ENCODE measurements at regions not wholly inside any gene's neighbourhood (a gene's known extent, or its start where the extent isn't known, plus 50 kb on each side); places are given as distances from the start of the nearest gene placed in this dataset.

DNA sequence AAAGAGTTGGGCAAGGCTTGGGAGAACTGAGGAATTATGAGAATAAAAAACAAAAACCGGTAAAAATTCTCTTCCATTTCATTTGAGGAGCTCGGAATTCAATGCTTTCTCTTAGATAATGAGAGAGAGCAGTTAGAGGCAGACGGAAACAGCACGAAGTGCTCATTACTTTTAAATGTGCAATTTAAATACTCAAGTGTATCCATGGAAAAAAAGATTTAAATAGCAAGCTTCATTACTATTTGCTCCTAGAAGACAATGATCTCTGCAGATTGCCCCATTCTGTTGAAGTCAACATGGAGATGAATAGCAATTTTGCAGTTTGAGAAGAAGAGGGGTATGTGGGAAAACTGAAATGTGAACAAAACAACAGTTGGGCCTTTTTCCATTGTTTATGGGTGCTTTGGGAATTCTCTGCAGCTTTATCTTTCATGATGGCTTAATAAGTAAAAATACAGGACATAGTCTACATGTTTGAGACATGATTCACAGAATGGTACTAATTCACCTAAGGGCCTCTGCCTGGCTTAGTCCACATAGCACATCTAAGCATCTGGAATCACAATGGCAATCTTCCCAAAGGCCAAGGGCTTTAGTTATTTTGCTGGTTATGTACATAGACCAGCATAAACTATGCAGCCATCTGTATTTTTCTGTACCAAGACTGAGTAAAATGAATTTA, 512.7 kb upstream of the FAT1 start:
- no peaks in the 10 kb centered on the region for H3K36me3 Mint-ChIP-seq (ENCODE audit: low read depth)
- H3K4me3 Mint-ChIP-seq: no peak overlapping the region
- H3K27me3 Mint-ChIP-seq: no peaks in the 10 kb centered on the region
- no peaks in the 10 kb centered on the region for H3K9me3 Mint-ChIP-seq
- H3K27ac Mint-ChIP-seq: no peak overlapping the region
- H3K4me1 Mint-ChIP-seq (ENCODE audit: low read depth): no peaks in the 10 kb centered on the region

GRCh38 chr4:187238646-187239045, 515.0 kb upstream of the FAT1 start:
- Mint-ChIP-seq H3K4me3 (no peak overlapping the region), H3K4me1 (ENCODE audit: low read depth) (no peaks in the 10 kb centered on the region), H3K27me3 (no peaks in the 10 kb centered on the region), H3K36me3 (ENCODE audit: low read depth) (no peaks in the 10 kb centered on the region), H3K27ac (no peak overlapping the region), H3K9me3 (peaks cover 12% of the 10 kb centered on the region)

- Mint-ChIP-seq H3K36me3 (ENCODE audit: low read depth) (no peaks in the 10 kb centered on the region), H3K4me1 (ENCODE audit: low read depth) (no peaks in the 10 kb centered on the region), H3K9me3 (peaks cover 24% of the 10 kb centered on the region), H3K27ac (no peak overlapping the region), H3K27me3 (no peaks in the 10 kb centered on the region), H3K4me3 (no peak overlapping the region)
These were observed 528.2 kb upstream of the FAT1 start for GRCh38 chr4:187251896-187252295.

GRCh38 chr4:187256897-187257296, 533.2 kb upstream of the FAT1 start:
- peaks cover 17% of the 10 kb centered on the region for H3K9me3 Mint-ChIP-seq
- H3K27ac Mint-ChIP-seq: no peak overlapping the region
- H3K4me1 Mint-ChIP-seq (ENCODE audit: low read depth): no peaks in the 10 kb centered on the region
- H3K27me3 Mint-ChIP-seq: no peaks in the 10 kb centered on the region
- no peaks in the 10 kb centered on the region for H3K36me3 Mint-ChIP-seq (ENCODE audit: low read depth)
- H3K4me3 Mint-ChIP-seq: no peak overlapping the region

- Mint-ChIP-seq H3K36me3 (ENCODE audit: low read depth) (no peaks in the 10 kb centered on the region), H3K27ac (no peak overlapping the region), H3K27me3 (no peaks in the 10 kb centered on the region), H3K9me3 (peaks cover 8% of the 10 kb centered on the region), H3K4me1 (ENCODE audit: low read depth) (no peaks in the 10 kb centered on the region), H3K4me3 (no peak overlapping the region)
These were observed 535.2 kb upstream of the FAT1 start for GRCh38 chr4:187258651-187259401.

DNA sequence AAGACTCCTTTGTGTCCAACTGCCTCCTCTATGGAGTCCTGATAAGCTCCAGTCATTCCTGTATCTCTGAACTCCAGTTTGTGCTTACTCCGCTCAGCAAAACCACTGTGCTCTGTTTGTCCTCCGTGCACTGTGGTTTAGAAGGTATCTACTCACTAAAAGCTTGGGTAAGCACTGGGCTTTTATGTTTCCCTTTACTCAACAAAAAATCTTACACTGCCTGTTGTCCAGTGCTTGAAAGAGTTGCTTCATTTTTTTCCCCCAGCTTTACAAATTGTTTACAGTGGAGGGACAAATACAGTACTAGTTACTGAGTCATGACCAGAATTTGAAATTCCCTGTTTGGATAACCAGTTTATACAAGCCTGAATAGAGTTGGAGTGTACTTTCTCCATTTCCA, 545.3 kb upstream of the FAT1 start:
- Mint-ChIP-seq H3K9me3 (peaks cover 11% of the 10 kb centered on the region), H3K27ac (no peak overlapping the region), H3K27me3 (no peaks in the 10 kb centered on the region), H3K4me1 (ENCODE audit: low read depth) (no peaks in the 10 kb centered on the region), H3K36me3 (ENCODE audit: low read depth) (no peaks in the 10 kb centered on the region), H3K4me3 (no peak overlapping the region)

DNA sequence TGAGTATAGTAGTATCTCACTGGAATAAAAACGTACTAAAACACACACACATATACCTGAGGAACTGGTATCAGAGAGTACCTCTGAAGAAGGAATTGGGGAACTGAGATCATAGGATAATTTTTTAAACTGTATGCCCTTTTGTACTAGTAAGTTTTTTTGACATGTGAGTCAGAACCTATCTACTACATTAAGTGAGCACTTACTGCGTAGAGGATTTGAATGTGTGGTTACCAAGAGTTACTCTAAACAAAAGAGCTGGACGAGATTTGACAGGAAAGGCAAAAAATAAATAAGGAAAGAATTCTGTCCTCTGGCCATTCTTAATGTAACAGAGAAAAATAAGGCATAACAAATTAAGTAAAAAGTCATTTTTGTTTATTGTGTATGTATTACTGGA, 546.5 kb upstream of the FAT1 start:
- Mint-ChIP-seq H3K27ac (no peak overlapping the region), H3K4me1 (ENCODE audit: low read depth) (no peaks in the 10 kb centered on the region), H3K36me3 (ENCODE audit: low read depth) (no peaks in the 10 kb centered on the region), H3K9me3 (peaks cover 4% of the 10 kb centered on the region), H3K27me3 (no peaks in the 10 kb centered on the region), H3K4me3 (no peak overlapping the region)

DNA sequence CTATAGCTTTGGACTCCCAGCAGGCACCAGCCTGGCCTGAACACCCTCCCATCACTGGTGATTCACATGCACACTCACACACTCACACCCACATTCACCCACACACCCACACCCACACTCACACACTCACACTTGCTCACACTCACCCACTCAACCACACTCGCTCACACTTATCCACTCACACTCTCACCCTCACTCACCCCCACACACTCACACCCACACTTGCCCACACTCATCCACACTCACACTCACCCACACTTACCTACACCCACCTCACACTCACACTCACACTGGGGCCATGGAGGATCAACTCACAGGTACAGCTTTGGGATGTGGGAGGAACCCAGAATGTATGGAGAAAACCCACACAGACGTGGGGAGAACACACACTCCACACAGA, 548.2 kb upstream of the FAT1 start:
- Mint-ChIP-seq H3K36me3 (ENCODE audit: low read depth) (no peaks in the 10 kb centered on the region), H3K4me3 (no peak overlapping the region), H3K27me3 (no peaks in the 10 kb centered on the region), H3K4me1 (ENCODE audit: low read depth) (no peaks in the 10 kb centered on the region), H3K9me3 (peaks cover 4% of the 10 kb centered on the region), H3K27ac (no peak overlapping the region)

- Mint-ChIP-seq H3K27ac (no peak overlapping the region), H3K9me3 (peaks cover under 1% of the 10 kb centered on the region), H3K4me3 (no peak overlapping the region), H3K4me1 (ENCODE audit: low read depth) (no peaks in the 10 kb centered on the region), H3K36me3 (ENCODE audit: low read depth) (no peaks in the 10 kb centered on the region), H3K27me3 (no peaks in the 10 kb centered on the region)
These were observed 550.5 kb upstream of the FAT1 start for GRCh38 chr4:187274153-187274552.

- Mint-ChIP-seq H3K4me3 (no peak overlapping the region), H3K27ac (no peak overlapping the region), H3K27me3 (no peaks in the 10 kb centered on the region), H3K9me3 (peaks cover 5% of the 10 kb centered on the region), H3K36me3 (ENCODE audit: low read depth) (no peaks in the 10 kb centered on the region), H3K4me1 (ENCODE audit: low read depth) (no peaks in the 10 kb centered on the region)
These were observed 553.2 kb upstream of the FAT1 start for GRCh38 chr4:187276736-187277408.

DNA sequence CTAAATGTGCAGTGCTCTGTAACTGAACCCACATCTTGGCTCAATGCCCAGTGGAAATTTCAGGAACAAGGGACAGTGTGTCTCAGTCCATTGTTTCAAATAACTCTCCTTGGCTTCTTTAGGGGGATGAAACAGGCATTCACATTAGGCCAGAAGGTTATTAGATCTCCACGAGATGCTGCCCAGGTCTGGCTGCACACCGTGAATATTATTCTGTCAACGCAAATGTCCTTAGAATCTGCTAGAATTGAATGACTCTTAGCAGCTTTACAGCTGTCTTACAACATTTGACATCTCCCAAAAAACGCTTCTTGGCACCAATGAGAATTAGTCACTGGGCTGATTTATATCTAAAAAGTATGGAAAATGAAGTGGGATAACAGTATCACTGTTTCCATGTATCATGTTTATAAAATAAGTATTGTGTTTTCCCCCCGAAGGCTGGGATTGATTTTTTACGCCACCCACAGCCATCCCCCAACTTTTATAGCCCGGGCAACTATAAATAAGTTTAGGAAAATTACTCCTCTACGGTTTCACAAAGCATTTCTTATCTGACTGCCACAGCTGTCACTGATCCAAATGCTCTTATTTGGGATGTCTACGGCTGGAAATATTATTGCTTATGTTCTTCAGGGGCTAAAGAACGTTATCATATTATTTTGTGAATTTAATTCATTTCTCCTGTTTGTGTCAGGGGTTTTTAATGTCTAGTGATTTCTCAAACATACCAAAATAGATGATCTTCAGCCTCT, 559.7 kb upstream of the FAT1 start:
- Mint-ChIP-seq H3K36me3 (ENCODE audit: low read depth) (no peaks in the 10 kb centered on the region), H3K4me1 (ENCODE audit: low read depth) (no peaks in the 10 kb centered on the region), H3K4me3 (no peak overlapping the region), H3K9me3 (peaks cover 22% of the 10 kb centered on the region), H3K27me3 (no peaks in the 10 kb centered on the region), H3K27ac (no peak overlapping the region)

- no peak overlapping the region for H3K4me3 Mint-ChIP-seq
- H3K9me3 Mint-ChIP-seq: peaks cover 25% of the 10 kb centered on the region
- no peaks in the 10 kb centered on the region for H3K4me1 Mint-ChIP-seq (ENCODE audit: low read depth)
- H3K27me3 Mint-ChIP-seq: no peaks in the 10 kb centered on the region
- no peak overlapping the region for H3K27ac Mint-ChIP-seq
- no peaks in the 10 kb centered on the region for H3K36me3 Mint-ChIP-seq (ENCODE audit: low read depth)
These were observed 562.9 kb upstream of the FAT1 start for GRCh38 chr4:187286525-187286924.

DNA sequence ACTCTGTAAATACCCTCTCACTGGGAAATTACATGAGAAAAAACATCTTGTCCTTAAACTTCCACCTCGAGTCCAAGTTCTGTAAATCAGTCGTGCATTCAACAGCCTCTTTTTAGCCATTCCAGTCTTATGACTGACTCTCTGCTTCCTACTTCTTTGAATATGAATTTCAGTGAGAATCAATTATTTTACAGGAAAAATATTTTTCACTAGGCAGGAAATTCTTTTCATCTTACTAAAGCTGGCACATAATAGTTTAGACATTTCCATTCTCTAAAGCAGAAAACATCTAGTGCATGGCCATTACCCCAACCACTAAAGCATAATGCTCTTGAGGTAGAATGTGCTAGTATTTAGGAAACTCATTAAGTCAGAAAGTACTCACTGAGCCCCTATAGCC, 565.7 kb upstream of the FAT1 start:
- Mint-ChIP-seq H3K4me1 (ENCODE audit: low read depth) (no peaks in the 10 kb centered on the region), H3K4me3 (no peak overlapping the region), H3K27me3 (no peaks in the 10 kb centered on the region), H3K27ac (no peak overlapping the region), H3K9me3 (peaks cover 33% of the 10 kb centered on the region), H3K36me3 (ENCODE audit: low read depth) (no peaks in the 10 kb centered on the region)

DNA sequence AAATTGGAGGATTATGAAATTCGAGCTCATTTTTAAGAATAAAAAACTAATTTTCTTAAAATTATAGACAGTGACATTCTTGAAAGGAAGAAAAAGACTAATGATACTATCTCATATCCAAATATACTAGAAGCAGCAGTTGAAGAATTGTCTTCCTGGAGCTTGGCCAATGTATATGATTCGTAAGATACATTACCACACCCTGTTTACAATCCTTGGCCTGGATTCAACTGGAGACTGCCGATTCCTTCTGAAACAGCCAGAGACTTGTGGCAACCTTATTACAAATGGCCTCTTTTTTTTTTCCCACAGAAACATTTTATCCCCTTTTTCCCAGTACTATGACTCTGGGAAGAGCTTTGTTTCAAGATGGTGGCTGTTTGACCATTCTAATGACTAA, 571.2 kb upstream of the FAT1 start:
- Mint-ChIP-seq H3K27me3 (no peaks in the 10 kb centered on the region), H3K27ac (no peak overlapping the region), H3K4me1 (ENCODE audit: low read depth) (no peaks in the 10 kb centered on the region), H3K9me3 (peaks cover 38% of the 10 kb centered on the region), H3K4me3 (no peak overlapping the region), H3K36me3 (ENCODE audit: low read depth) (no peaks in the 10 kb centered on the region)

- Mint-ChIP-seq H3K9me3 (peaks cover 21% of the 10 kb centered on the region), H3K4me3 (no peak overlapping the region), H3K36me3 (ENCODE audit: low read depth) (no peaks in the 10 kb centered on the region), H3K27me3 (no peaks in the 10 kb centered on the region), H3K27ac (no peak overlapping the region), H3K4me1 (ENCODE audit: low read depth) (no peaks in the 10 kb centered on the region)
These were observed 578.3 kb upstream of the FAT1 start for GRCh38 chr4:187301923-187302322.

All from stimulated activated naive CD8-positive, alpha-beta T cell treated with anti-CD3 and anti-CD28 coated beads, Interleukin-15, Interleukin-2, amounts not matched to agents 100 ng/mL and 50 ng/mL, for 24 hours (primary cell).